Endodermal cell (in vitro differentiated cells): ENCODE measurements at regions not wholly inside any gene's neighbourhood (a gene's known extent, or its start where the extent isn't known, plus 50 kb on each side); places are given as distances from the start of the nearest gene placed in this dataset.

Source experiments
- DNase-seq: peaks from one replicate; pipeline ENCODE4 v3.0.0-alpha.2; 2017
- H3K27ac ChIP-seq: 2 replicates; pipeline ENCODE4 v1.5.1; 2013; ENCODE audit warnings: mild to moderate bottlenecking, low read depth, low read length, moderate library complexity
- H3K27me3 ChIP-seq: 2 replicates; pipeline ENCODE4 v1.6.1; 2013; ENCODE audit warnings: mild to moderate bottlenecking, low read length, moderate library complexity; ENCODE audit not compliant: insufficient read depth, control insufficient read depth, poor library complexity, severe bottlenecking
- H3K36me3 ChIP-seq: 2 replicates; pipeline ENCODE4 v1.7.0; 2013; ENCODE audit warnings: mild to moderate bottlenecking, low read length, moderate library complexity; ENCODE audit not compliant: control insufficient read depth, insufficient read depth
- H3K4me1 ChIP-seq: one replicate; pipeline ENCODE4 v1.7.0; 2013; ENCODE audit warnings: low read length; ENCODE audit not compliant: control insufficient read depth, insufficient read depth
- H3K4me3 ChIP-seq: 2 replicates; pipeline ENCODE4 v1.5.1; 2013; ENCODE audit warnings: mild to moderate bottlenecking, low read length, moderate library complexity
- H3K9ac ChIP-seq: 2 replicates; pipeline ENCODE4 v1.6.1; 2013; ENCODE audit warnings: mild to moderate bottlenecking, low read length, moderate library complexity; ENCODE audit not compliant: poor library complexity, severe bottlenecking; ENCODE audit errors: extremely low read depth
- H3K9me3 ChIP-seq: 2 replicates; pipeline ENCODE4 v1.6.1; 2013; ENCODE audit warnings: mild to moderate bottlenecking, low read length, moderate library complexity; ENCODE audit not compliant: control insufficient read depth
- H3K27ac Mint-ChIP-seq: 2 replicates; pipeline ENCODE4 v1.8.0; 2020; ENCODE audit warnings: mixed read lengths
- H3K27me3 Mint-ChIP-seq: 2 replicates; pipeline ENCODE4 v1.8.0; 2021; ENCODE audit warnings: mild to moderate bottlenecking, mixed read lengths; ENCODE audit not compliant: insufficient read depth
- H3K36me3 Mint-ChIP-seq: 2 replicates; pipeline ENCODE4 v1.8.0; 2020; ENCODE audit warnings: low read depth, mixed read lengths
- H3K4me1 Mint-ChIP-seq: 2 replicates; pipeline ENCODE4 v1.8.0; 2020; ENCODE audit warnings: mixed read lengths
- H3K4me3 Mint-ChIP-seq: 2 replicates; pipeline ENCODE4 v1.8.0; 2020; ENCODE audit warnings: mild to moderate bottlenecking, moderate library complexity, mixed read lengths
- H3K9me3 Mint-ChIP-seq: 2 replicates; pipeline ENCODE4 v1.8.0; 2020; ENCODE audit warnings: mild to moderate bottlenecking, mixed read lengths
- WGBS, 2 experiments: methylation state at CpG; one replicate each; pipeline versions ENCODE4 v1.1.5 to v1.1.7; 2013; ENCODE audit warnings: missing lambda C conversion rate in 2 of 2, mixed read lengths in 1 of 2; ENCODE audit not compliant: insufficient coverage in 1 of 2, insufficient read length in 1 of 2; 5-methylcytosine and 5-hydroxymethylcytosine counted together
- TF ChIP-seq, protein P1 (sequence below): fragments of 200-600 bp; sonication (generic); conservative IDR thresholded peaks from 2 replicates; pipeline ENCODE4 v1.5.0; 2021; ENCODE audit warnings: antibody characterized with exemption, mild to moderate bottlenecking

DNA sequence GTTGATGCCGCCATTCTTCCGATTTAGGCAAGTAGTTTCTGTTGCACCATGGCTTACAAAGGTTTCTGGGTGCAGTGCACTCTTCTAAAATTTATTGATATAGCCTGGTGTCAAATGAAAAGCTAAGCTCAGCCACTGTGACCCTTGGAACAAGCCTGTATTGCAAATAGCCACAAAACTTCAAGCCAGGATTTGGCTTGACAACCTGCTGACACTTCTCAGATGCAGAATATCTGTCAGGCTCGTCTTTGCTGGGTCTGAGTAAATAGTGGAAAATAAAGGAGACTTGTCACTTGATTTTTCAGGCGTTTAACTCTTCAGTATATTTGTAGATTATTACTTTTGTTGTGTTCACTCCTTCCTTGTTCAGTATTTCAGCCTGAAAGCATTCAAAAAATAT, 871.8 kb downstream of the OTOL1 start:
- H3K36me3 Mint-ChIP-seq, result no peaks in the 10 kb centered on the region
- H3K4me1 ChIP-seq, result no peaks in the 10 kb centered on the region
- no peak overlapping the region for H3K27ac ChIP-seq
- WGBS, 2 experiments, result 82% methylated on average over 4 of the region's 4 CpGs; no CpG with 5 or more reads in 1 of the 2 experiments
- H3K27ac Mint-ChIP-seq, result no peak overlapping the region
- H3K4me3 Mint-ChIP-seq, result no peak overlapping the region
- H3K4me3 ChIP-seq, result no peak overlapping the region
- peaks cover 7% of the 10 kb centered on the region for H3K4me1 Mint-ChIP-seq
- no peak for DNase-seq
- H3K9me3 Mint-ChIP-seq, result peaks cover 6% of the 10 kb centered on the region
- H3K27me3 Mint-ChIP-seq, result peaks cover 22% of the 10 kb centered on the region
- TF ChIP-seq, protein P1, sequence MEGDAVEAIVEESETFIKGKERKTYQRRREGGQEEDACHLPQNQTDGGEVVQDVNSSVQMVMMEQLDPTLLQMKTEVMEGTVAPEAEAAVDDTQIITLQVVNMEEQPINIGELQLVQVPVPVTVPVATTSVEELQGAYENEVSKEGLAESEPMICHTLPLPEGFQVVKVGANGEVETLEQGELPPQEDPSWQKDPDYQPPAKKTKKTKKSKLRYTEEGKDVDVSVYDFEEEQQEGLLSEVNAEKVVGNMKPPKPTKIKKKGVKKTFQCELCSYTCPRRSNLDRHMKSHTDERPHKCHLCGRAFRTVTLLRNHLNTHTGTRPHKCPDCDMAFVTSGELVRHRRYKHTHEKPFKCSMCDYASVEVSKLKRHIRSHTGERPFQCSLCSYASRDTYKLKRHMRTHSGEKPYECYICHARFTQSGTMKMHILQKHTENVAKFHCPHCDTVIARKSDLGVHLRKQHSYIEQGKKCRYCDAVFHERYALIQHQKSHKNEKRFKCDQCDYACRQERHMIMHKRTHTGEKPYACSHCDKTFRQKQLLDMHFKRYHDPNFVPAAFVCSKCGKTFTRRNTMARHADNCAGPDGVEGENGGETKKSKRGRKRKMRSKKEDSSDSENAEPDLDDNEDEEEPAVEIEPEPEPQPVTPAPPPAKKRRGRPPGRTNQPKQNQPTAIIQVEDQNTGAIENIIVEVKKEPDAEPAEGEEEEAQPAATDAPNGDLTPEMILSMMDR, result no peak
- H3K9me3 ChIP-seq, result no peaks in the 10 kb centered on the region
- peaks cover 8% of the 10 kb centered on the region for H3K27me3 ChIP-seq
- no peak overlapping the region for H3K9ac ChIP-seq
- H3K36me3 ChIP-seq, result no peaks in the 10 kb centered on the region

DNA sequence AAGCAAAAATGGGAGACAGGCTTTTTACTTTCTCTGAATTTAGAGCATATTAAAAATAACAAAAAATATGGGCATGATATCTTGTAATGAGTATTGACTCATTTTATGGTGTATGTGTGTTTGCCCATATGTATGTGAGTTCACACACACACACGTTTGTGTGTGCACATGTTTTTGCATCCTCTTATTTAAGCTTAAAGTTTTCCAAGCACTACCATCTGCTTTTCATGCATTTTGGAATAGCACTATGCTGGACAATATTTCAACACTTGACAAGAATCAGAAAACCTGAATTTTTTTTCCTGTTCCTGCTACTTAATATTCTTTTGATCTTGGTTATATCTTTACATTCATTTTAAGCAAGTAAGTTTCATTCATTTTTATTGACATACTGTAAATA, 872.7 kb downstream of the OTOL1 start:
- TF ChIP-seq, protein P1, result no peak
- Histone ChIP-seq H3K27me3 (peaks cover 8% of the 10 kb centered on the region), H3K4me1 (no peaks in the 10 kb centered on the region), H3K9me3 (no peaks in the 10 kb centered on the region), H3K36me3 (no peaks in the 10 kb centered on the region), H3K4me3 (no peak overlapping the region), H3K9ac (no peak overlapping the region), H3K27ac (no peak overlapping the region)
- Mint-ChIP-seq H3K9me3 (peaks cover 14% of the 10 kb centered on the region), H3K4me3 (no peak overlapping the region), H3K4me1 (peaks cover 7% of the 10 kb centered on the region), H3K27me3 (peaks cover 22% of the 10 kb centered on the region), H3K36me3 (no peaks in the 10 kb centered on the region), H3K27ac (no peak overlapping the region)
- 83% methylated on average over 1 of the region's 1 CpG; no CpG with 5 or more reads in 1 of the 2 experiments for WGBS, 2 experiments
- no peak for DNase-seq

DNA sequence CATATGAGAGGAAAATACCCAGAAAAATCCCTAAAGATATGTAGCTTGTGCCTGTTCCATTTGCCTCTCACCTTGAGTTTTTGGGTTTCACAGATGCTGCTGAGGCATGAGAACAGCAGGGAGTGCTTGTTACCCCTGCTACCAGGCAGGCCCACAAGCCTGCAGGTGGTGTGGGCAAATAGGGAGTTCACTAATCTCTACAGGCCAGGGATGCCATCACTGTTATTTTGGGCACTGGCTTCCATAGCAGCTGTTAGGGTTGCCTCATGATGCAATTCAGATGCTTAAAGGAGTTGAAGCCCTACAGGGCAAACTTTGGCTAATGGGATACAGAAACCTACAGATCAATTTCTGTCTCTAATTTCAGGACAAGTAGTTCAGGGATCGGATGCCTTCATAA, 873.5 kb downstream of the OTOL1 start:
- Mint-ChIP-seq H3K36me3 (no peaks in the 10 kb centered on the region), H3K27ac (no peak overlapping the region), H3K27me3 (peaks cover 19% of the 10 kb centered on the region), H3K9me3 (peaks cover 14% of the 10 kb centered on the region), H3K4me1 (peaks cover 7% of the 10 kb centered on the region), H3K4me3 (no peak overlapping the region)
- TF ChIP-seq, protein P1, result no peak
- Histone ChIP-seq H3K4me1 (no peaks in the 10 kb centered on the region), H3K9ac (no peak overlapping the region), H3K27me3 (peaks cover 8% of the 10 kb centered on the region), H3K27ac (no peak overlapping the region), H3K9me3 (no peaks in the 10 kb centered on the region), H3K4me3 (no peak overlapping the region), H3K36me3 (no peaks in the 10 kb centered on the region)
- DNase-seq, result no peak
- WGBS, 2 experiments, result 91 to 100% methylated on average over 1 of the region's 1 CpG
